HCEC 1CT (cell line): ENCODE measurements at regions not wholly inside any gene's neighbourhood (a gene's known extent, or its start where the extent isn't known, plus 50 kb on each side); places are given as distances from the start of the nearest gene placed in this dataset.

Experiments
- DNase-seq: peaks from one replicate; pipeline ENCODE4 v3.0.0-alpha.2; 2017

DNA sequence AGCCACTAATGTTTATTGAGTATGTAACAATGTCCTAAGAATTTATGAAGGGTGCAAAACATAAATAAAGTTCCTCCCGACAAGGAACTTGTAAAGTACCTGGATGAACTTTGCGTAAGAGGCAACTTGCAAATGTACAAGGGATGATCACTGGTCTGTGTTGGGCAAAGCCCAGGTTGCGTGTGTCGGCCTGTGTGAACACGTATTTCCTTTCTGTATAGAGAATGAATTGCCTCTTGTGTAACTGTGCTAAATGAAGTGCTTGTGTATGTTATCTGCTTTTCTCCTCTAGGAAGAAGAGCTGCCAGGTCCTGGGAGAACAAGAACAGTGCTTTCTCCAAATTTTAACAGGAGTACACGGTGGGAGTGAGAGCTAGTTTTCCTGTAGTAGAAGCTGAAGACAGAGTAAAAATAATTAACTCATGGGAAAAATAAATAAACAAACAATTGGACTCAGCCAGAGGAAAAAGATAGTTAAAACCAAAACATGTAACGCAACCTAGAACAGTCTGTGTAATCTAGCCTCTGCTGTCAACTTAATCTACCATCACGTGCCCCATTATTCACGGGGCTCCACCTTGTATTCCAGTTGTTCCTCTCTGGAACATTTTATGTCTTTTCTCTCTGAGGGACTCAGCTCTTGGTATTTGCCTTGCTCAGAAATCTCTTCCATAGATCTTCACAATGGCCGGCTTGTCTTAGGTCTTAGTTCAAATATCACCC, 83.7 kb upstream of the RASGRP1 start:
- no peak for DNase-seq

DNA sequence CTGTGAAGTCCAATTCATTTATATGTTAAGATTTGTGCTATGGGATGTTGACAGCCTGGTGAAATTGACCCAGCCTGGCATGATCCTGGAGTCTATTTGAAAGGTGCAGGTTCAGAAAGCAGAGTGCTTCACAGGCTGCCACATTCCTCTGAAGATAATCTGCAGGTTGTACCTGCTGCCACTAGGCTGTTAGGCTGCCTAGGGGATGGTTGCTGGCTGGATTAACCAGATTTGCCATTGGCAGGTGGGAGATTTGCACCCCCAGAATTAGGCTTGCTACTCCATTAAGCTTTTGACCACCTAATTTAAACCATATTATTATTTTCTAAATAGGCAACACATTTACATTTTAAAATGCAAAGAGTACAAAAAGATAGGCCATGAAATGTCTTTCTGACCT, 85.8 kb upstream of the RASGRP1 start:
- DNase-seq, result no peak

DNA sequence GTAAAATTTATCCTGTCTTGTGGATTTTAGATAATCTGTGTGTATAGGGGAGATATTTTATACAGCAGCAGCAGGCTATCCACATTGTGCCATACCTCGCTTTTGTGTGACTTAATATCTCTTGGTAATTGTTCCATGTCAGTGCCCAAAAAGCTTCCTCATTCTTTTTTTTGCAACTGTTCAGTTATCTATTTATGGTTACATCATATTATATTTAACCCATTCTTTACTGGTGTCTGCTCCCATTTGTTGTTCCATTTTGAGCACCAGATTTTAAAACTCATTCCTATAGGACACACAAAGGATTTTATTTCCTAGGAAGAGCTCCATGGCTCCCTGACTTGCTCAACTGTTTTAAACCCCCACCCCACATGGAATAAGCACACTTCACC, 86.3 kb upstream of the RASGRP1 start:
- no peak for DNase-seq

DNA sequence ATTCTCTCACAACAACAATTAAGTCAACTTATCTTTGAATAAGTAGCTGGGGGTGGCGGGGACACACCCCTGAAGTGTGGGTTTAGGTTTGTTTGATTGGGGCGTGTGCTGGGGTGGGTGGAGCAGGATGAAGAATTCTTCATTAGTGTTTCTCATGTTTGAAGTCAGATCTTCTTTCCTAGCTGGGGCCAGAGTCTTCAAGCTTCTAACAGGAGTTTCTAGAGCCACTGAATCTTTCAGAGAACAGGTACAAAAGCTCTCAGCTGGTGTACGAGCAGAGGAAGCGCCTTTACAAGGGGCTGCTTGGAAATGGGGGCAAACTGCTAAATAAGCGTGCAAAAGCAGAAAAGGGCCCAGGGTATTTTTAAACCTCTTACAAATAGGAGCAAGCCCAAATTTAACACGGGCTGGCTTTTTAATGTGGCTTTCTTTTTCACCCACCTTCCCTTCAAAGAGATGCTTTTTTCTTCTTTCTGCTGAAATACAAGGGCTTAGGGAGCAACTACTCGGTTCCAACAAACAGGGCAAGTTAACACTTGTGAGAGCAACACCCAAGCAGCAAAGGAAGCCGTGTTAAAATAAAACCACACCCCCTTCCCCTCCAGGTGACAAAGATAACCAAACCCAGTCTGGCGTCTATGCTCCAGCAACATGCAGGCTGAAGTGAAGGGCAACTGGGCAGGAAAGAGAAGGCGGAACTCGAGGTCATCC, 86.9 kb upstream of the RASGRP1 start:
- DNase-seq, result no peak

DNA sequence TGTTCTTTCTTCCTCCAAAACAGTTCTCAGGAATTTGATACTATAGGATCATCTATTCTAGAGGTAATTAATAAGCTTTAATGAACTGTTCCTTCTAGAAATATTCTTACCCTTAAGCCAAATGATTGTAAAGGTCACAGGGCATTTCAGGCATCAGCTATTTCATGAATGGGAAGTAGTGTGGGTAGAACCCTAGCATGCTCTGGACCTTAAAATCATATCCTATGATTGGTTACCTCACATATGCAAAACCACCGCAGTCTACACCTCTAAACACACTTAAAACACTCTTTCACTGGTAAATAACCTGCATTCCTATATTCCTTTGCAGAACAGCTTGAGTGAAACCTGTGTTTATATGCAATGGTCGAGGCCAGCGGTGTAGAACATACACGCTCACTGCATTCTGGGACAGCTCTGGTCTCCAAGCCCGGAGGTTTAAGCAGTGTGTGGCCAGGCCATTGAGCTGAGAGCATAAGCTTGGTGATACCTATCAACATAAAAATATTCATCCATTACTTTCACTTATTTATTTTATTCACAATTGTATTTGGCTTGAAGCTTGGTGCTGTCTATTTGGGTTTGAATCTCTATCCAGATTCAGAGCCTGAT, 87.7 kb upstream of the RASGRP1 start:
- no peak for DNase-seq

DNA sequence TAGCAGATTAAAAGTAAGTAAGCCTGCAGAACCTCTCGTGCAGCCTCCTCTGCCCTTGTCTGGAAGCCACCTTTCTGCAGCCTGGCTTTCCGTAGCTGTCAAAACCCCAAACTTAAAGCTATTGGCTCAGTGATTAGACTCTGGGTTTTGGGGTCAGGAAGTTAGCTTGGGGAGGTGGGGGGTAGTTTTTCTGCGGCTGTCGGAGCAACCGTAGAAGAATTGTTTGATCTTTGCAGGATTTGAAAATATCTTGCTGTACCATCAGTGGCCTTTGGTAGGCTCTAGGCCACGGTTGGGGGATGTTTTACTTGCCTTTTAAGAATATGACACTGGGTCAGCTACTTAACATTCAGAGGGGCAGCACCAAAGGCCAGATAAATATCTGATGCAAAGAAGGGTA, 88.4 kb upstream of the RASGRP1 start:
- no peak for DNase-seq

DNA sequence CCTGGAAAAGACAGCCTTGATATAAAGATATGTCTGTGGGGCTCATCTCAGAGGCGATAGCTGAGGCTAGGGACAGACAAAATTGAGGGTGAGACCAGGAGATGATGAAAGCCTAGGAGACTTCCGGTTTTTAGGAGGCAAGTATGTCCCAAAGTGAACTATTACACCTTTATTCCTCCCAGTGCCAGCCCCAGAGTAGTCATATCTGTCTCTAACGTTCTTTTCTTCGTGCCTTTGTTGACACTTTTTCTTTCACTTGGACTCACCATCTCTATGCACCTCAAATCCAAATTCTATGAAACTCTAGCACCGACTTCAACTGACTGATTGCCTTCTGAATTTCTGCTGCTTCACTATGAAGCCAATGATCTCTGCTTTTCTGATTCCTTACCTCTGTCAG, 93.8 kb upstream of the RASGRP1 start:
- DNase-seq, result no peak

DNA sequence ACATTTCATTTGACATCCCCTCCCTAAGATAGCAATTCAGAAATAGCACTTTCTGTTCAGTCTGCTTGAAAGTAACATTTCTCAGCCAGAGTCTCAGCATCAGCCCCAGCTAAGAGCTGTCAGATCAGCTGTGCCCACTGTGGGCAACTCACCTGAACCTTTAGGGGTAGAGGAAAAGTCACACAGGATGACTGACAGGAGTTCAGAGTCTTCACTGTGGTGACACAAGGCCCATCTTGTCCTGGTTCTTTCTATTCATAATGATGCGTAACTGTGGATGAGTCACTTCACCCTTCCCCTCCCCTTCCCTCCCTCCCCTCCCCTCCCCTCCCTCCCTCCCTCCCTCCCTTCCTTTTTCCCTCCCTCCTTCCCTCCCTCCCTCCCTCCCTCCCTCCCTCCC, 96.1 kb upstream of the RASGRP1 start:
- DNase-seq, result no peak

DNA sequence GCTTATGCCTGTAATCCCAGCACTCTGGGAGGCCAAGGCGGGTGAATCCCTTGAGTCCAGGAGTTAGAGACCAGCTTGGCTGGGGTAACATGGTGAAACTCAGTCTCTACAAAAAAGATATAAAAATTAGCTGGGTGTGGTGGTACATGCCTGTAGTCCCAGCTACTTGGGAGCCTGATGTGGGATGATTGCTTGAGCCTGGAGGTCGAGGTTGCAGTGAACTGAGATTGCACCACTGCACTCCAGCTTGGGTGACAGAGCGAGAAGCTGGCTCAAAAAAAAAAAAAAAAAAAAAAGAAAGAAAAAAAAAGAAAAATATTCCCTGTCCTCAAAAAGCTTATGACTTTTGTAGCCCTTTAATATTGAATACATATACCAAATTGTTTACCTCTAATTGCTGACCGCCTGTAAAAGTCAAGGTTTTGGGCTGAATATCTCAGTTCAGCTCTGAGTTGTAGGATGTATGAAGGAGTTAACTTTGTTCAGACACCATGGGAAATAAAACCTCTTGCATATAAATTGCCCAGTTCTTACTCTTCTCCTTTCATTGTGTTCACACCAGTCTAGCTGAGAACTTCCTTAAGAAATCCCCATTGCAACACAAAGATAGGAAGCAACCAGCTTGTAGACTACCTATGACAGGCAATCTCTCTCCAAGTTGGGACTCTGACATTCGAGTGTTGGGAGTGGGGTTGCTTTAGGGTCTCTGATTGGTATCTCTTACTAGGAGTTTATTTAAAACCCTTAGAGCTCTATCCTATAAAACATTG, 97.6 kb upstream of the RASGRP1 start:
- no peak for DNase-seq

DNA sequence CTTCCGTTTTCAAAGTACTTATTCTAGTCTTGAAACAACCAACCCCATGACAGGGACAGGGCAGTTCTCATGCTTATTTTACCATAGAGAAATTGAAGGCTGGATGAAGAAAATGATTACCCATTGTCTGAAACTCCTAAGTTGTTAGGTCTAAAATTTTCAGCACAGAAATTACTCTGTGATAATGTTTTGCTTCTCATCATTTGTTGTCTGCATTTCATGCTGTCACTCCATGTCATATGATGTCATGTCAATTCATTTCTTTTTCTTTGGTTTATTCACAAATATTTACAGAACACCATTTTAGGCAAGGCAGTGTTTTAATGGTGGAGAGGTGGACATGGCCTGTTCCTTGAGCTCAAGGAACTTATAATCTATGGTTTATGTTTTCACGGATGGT, 98.2 kb upstream of the RASGRP1 start:
- no peak for DNase-seq

DNA sequence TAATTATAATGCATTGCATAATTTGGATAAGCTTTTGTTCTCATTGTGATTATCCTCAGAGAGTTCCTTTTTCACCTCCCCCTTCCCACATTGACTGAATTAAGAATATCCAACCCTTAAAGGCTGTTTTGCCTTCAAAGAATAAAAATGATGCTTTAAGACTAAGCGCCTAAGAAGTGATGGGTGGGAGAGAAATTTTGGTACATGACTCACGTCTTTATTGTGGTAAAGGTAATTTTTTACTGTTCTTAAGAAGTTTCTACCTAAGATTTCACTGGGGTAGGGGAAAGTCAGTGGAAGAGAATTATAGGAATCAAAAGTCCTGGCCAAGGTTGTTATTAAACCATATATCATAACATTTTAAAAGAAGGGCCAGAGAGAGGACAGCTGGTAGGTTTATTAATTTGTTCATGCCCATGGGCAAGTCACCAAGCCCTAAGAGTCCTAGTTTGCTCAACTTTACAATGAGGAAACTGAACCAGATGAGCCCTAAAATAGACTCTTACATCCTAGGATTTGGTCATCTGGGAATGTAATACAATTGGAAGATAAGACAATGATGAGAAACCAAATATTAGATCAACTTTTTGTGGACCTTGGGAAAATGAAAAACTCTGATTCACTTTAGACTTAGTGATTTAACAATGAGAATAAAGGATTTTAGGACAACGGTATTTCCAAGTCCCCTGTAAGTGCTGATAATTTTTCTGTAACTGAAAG, 101.1 kb upstream of the RASGRP1 start:
- DNase-seq, result no peak

DNA sequence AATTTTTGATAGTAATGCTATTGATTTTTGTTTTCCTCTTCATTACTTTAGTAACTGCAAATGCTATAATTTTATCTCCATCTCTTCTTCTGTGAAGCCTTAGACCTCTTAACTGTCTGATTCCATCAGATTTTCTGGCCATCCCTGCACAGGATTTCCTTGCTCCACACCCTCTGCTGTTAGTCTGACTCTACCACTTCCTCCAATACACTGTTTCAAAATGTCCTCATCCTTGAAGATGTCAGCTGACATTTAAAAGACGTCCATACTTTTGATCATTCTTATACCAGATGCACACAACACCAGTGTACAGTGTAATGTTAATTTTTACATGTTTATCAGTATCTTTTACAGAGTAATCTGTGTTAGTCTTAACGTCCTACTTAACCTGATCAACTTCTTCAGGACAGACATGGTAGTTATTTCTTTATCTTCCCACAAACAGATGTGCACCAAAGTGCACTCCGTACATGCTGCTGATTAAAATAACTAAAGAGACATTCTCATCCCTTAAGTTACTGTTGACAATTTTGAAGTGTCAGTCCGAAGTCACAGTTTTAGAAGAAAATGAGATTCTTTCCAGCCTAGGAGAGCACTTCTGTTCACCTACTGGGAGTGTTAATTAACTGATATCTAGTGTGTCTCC, 102.4 kb upstream of the RASGRP1 start:
- no peak for DNase-seq

DNA sequence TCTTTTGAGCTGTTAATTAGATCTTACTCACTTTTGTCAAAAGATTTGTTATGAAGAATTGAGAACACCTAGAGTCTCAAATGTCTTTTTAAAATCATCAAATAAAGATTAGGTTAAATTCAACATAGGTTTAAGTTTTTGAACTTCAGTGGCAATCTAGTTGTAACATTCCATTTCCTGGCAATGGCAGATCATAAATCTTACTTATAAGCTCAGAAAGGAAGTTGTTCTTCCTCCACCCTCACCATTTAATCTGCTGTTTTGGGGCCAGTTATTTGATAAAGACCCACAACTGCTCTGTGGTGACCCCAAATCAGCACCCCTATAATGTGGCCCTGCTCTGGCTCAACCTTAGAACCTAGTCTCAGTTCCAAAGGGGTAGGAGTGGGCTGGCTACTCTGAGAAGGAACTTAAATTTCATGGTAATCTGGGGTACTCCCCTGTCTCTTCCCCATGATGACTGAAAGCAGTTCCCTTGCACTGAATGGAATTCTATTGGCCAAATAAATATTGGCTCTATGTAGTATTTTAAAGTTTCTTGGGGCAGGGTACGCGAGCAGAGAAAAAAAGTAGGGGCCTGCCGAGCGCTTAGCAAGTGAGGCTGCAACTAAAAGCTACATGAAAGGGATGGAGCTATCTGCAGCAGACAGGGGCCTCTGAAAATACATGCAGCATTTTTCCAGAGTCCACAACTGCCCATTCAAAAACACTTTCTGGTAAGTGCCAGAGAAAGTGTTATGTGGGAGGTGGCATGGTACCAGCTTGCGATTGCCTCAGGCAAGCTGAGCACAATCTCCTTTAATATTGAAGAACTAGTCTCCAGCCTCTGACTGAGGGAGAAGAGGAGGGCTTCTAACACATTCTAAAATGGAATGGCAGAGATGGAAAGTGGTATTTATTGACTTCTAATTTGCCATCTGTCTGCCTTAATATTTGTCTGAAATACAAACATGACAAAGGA, 103.6 kb upstream of the RASGRP1 start:
- no peak for DNase-seq

DNA sequence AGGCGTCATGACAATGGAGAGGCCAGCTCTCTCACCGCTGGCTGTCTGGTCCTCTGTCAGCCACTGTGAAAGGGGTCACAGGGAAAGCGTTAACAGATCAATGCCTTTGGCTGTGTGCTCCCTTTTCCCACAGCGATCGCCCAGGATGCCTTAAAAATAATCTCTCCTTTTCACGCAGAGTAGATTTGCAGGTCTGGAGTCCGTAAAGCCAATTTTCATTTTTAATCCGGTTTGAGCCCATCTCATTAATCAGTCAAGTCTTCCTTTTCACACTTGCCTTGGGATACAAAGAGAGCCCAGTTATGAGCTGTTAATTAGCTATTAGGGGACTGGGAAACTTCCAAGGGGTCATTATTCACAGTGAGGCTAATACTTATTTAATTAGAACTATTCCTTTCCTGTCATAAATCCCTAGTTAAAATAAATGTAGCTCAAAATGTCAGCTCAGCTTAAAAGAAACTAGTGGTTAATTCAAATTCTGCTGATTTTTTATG, 104.3 kb upstream of the RASGRP1 start:
- no peak for DNase-seq

DNA sequence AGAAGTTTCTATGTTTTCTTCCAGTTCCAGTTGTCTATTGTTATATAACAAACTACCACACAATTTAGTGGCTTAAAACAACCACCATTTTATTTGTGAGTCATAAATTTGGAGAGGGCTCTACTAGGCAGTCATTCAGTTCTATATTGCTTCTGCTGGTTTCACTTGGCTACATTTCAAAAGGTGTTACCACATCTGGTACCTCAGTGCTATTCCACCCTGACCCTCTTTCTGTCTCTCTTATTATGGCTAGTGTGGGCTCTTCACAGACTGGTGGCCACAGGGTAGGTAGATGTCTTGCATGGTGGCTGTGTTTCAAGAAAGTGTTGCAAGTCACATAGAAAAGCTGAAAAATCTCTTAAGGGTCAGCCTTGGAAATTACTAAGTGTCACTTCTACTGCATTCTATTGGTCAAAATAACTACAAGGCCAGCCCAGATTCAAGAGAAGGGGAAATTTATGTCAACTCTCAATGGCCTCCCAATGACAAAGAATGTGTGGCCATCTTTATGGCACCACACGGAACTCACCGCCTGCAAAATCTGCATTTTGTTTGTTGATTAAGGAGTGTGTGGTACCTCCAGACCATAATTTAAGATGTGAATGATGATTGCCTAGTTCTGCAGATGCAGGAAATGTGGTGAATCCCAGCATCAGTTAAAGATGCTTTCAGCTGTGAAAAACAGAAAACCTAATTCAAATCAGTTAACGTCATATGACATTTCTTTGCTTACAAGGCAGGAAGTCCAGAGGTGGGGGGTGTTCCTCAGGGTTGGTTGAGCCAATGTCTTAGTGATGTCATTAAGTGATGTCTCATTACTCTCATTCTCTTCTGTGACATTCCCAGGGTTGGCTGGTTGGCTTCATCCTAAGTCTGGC, 105.8 kb upstream of the RASGRP1 start:
- DNase-seq, result no peak

DNA sequence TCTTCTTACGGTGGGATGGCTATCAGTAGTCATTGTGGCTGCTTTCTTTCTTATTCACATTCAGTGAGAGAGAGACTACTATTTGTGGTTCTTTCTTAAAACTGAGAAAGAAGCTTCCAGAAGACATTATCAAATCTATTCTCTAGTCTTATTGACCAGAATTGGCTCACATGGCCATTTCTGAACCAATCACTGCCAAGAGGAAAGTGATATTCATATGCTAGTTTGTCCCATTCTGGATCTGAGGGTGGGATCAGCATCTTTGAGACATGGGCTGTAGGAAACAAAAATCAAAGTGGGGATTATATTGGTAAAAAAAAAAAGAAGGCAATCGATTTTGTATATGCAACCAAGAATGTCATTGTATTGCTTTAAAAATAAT, 106.4 kb upstream of the RASGRP1 start:
- no peak for DNase-seq

DNA sequence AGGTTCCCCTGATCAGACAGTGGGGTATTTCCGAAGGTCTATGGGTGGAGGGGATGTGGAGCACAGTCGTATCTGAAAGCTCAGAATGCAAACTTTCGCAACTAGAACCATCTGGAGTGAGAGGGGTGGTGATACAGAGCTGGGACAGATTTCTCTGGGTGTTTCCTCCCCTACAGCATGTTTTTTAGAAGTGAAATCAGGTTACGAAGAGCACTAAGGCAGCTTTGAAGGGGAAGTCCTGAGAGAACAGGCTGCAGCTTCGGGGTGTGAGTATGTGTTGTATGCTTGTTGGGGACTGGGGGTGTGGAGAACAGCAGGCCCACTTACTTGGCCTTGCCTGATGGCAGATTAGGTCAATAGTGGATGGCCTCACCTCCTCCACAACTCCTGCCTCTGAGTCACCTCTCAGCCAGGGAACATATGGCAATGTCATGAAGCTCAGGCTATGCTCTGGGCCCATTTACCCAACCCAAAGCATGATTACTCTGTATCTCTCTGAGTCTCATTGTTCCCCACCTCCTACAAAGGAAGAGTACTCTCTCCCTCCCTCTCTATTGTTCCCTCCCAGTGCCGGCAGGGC, 107.2 kb upstream of the RASGRP1 start:
- DNase-seq, result peak; percentile 7

DNA sequence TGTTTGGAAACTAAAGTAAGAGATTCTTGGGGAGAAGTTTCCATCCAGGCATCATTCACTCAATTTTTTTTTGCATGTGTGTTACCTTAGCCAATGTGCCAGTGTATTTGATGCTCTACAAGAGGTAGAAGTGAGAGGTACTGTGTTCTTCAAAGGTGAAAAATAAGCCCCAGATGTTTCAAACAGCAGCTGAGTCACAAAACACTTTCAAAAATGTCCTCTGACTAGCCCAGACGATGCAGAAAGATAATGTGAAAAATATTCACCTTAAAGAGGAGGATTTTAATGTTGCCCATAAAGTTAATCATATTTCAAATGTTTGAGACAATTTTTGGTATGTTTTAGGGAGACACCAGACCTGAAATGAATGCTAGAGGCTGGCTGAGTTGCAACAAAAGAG, 107.7 kb upstream of the RASGRP1 start:
- DNase-seq, result no peak

DNA sequence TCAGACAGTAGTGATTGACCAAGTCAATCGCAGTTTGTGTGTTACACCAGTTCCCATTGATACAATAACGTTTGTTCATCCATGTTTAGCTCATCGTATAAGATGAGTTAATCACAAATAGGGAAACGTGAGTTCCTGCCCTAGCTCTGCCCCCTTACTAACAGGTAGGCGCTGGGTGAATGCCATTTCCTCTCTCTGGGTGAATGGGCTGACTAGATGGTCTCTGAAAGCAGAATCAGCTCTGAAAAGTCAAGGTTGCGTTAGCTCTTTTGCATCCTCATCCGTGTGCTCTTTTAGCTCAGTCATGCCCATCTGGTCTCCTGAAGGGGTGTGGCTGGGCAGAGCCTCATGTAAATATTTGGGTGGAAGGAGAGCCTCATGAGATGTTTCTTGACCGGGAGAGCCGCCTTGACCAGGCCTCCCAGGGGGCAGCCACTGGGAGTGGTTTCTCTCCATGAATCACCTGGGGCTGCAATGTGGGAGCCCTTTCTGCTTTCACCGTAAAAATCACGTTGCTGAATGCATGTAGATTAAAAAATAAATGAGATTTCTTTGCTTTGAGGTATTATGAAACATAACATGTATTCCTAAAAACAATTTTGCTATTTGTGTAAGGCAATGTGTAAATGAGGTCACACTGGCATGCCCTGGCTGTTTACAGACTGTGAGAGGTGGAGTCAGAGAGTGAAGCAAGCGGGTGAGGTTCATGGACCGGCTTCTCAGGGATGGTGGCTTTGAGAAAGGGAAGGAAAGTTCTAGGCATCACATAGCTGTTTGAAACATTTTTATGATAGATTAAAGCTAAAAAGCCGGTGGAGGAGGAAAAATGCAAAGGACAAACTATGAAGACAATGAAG, 108.4 kb upstream of the RASGRP1 start:
- no peak for DNase-seq
